HepG2 (cell line): ENCODE measurements at regions not wholly inside any gene's neighbourhood (a gene's known extent, or its start where the extent isn't known, plus 50 kb on each side); places are given as distances from the start of the nearest gene placed in this dataset.

ENCODE experiments used
- ATAC-seq: fragments of 200-7000 bp; cut with Tn5 transposase; 3 replicates; pipeline ENCODE4 v1.9.1; 2020; ENCODE audit warnings: mild to moderate bottlenecking, moderate library complexity
- BruUV-seq: library from RNA; stranded (reverse); fragments of 400-500 nt; replicated peaks from 2 replicates; lab custom pipeline; 2021; lab: Mats Ljungman, UMichigan
- CTCF ChIA-PET: fragments of 300-600 bp; formaldehyde crosslinking; extraction: SDS; loops from one replicate; lab custom pipeline; 2021; ENCODE audit warnings: low total read pairs, inconsistent platforms, low intra/inter-chr PET ratio; lab: Yijun Ruan, JAX
- POLR2A ChIA-PET: fragments of 350-600 bp; sonication (Branson Sonifier 250); formaldehyde crosslinking; loops from one replicate; lab custom pipeline; 2020; ENCODE audit warnings: antibody characterized with exemption, inconsistent platforms; lab: Yijun Ruan, JAX
- DNase-seq: peaks from one replicate; pipeline ENCODE4 v3.0.0-alpha.2; 2015; ENCODE audit warnings: low spot score
- FAIRE-seq: peaks from 3 replicates; lab custom pipeline; 2011; peaks lifted over from hg19 to GRCh38; lab: Jason Lieb, UNC
- H2AFZ ChIP-seq: one replicate; pipeline ENCODE4 v1.6.1; 2011; ENCODE audit warnings: low read length, inconsistent platforms
- H3K27ac ChIP-seq: fragments of 300-600 bp; 3 replicates; pipeline ENCODE4 v1.8.0; 2011; ENCODE audit warnings: mixed run types, mild to moderate bottlenecking, mixed read lengths, low read length, inconsistent platforms; ENCODE audit not compliant: insufficient read depth; ENCODE audit errors: extremely low read length
- H3K27me3 ChIP-seq, 2 experiments: fragments of 200-600 bp in 1 of 2; 2 replicates in 1 of 2; 3 replicates in 1 of 2; pipeline versions ENCODE4 v1.6.0 to v1.8.0; 2011; ENCODE audit warnings: low read length in 2 of 2, mild to moderate bottlenecking in 2 of 2, moderate library complexity in 2 of 2, inconsistent platforms in 1 of 2; ENCODE audit not compliant: insufficient read depth in 2 of 2, control insufficient read depth in 1 of 2
- H3K36me3 ChIP-seq, 2 experiments: fragments of 200-600 bp in 1 of 2; replicated peaks in 1 of 2; 2 replicates in 1 of 2; 3 replicates in 1 of 2; pipeline versions ENCODE4 v1.5.1 to v1.8.0; 2011; ENCODE audit warnings: low read length in 2 of 2, inconsistent platforms in 1 of 2; ENCODE audit not compliant: insufficient read depth in 2 of 2, control insufficient read depth in 1 of 2
- H3K4me1 ChIP-seq: 2 replicates; pipeline ENCODE4 v1.5.1; 2012; ENCODE audit warnings: low read length, inconsistent platforms; ENCODE audit not compliant: insufficient read depth
- H3K4me2 ChIP-seq: 2 replicates; pipeline ENCODE4 v1.6.0; 2011; ENCODE audit warnings: low read depth, low read length, inconsistent platforms
- H3K4me3 ChIP-seq, 3 experiments: fragments of 200-600 bp in 1 of 3; sonication (generic), shearing (Covaris generic) in 1 of 3; replicated peaks in 1 of 3; 2 replicates each; pipeline ENCODE4 v1.5.1; 2011 to 2016; ENCODE audit warnings: low read length in 3 of 3, inconsistent platforms in 2 of 3, low read depth in 2 of 3, mild to moderate bottlenecking in 2 of 3, control low read depth in 1 of 3, mixed read lengths in 1 of 3; ENCODE audit not compliant: insufficient read depth in 1 of 3
- H3K79me2 ChIP-seq: one replicate; pipeline ENCODE4 v1.6.1; 2011; ENCODE audit warnings: low read length, inconsistent platforms; ENCODE audit not compliant: insufficient read depth
- H3K9ac ChIP-seq: 2 replicates; pipeline ENCODE4 v1.6.0; 2011; ENCODE audit warnings: mild to moderate bottlenecking, low read depth, low read length, inconsistent platforms; ENCODE audit not compliant: insufficient read depth
- H3K9me3 ChIP-seq: 2 replicates; pipeline ENCODE4 v1.5.1; 2012; ENCODE audit warnings: mild to moderate bottlenecking, low read length
- H4K20me1 ChIP-seq: 2 replicates; pipeline ENCODE4 v1.6.0; 2011; ENCODE audit warnings: inconsistent platforms, mild to moderate bottlenecking, low read length, moderate library complexity; ENCODE audit not compliant: insufficient read depth
- PTBP1 ChIP-seq: fragments of 200-400 bp; formaldehyde crosslinking; IDR thresholded peaks from 2 replicates; pipeline ENCODE4 v1.6.1; 2018; ENCODE audit warnings: low read length, low read depth; ENCODE audit not compliant: poor library complexity, severe bottlenecking
- RFXAP ChIP-seq: sonication (generic); formaldehyde crosslinking; IDR thresholded peaks from 2 replicates; pipeline ENCODE4 v1.4.0; 2020; ENCODE audit warnings: missing genetic modification reagents, borderline replicate concordance
- TEF ChIP-seq: sonication (generic); formaldehyde crosslinking; IDR thresholded peaks from 2 replicates; pipeline ENCODE4 v1.5.0; 2020; ENCODE audit warnings: missing genetic modification reagents
- ZFP36L1 ChIP-seq: sonication (generic); formaldehyde crosslinking; IDR thresholded peaks from 2 replicates; pipeline ENCODE4 v1.8.0; 2022; ENCODE audit warnings: mild to moderate bottlenecking, missing genetic modification reagents, moderate library complexity
- WGBS: methylation state at CpG from one replicate; pipeline ENCODE4 v1.1.6; 2017; ENCODE audit warnings: low lambda C conversion rate; 5-methylcytosine and 5-hydroxymethylcytosine counted together
- in situ Hi-C: cut with HindIII; loops from 2 replicates; pipeline ENCODE4 v1.10.0; 2017; ENCODE audit warnings: low pct_unique_long_range_greater_than_20kb; ENCODE audit not compliant: extremely low pct_ligation_motif_present
- intact Hi-C: fragments of 100-400 bp; cut with micrococcal nuclease; formaldehyde crosslinking; loops from one replicate; pipeline ENCODE4 v1.10.0; 2022; ENCODE audit not compliant: unreplicated experiment

- in situ Hi-C loops (no loop called here), intact Hi-C loops (no loop called here)
- ATAC-seq (no peak), FAIRE-seq (no peak), DNase-seq (no peak)
- Histone ChIP-seq H2AFZ (no peak overlapping the region), H3K36me3 (no peaks in the 10 kb centered on the region), H3K4me1 (peaks cover 12% of the 10 kb centered on the region), H4K20me1 (no peaks in the 10 kb centered on the region), H3K9ac (no peak overlapping the region), H3K9me3 (no peaks in the 10 kb centered on the region), H3K27ac (no peak overlapping the region), H3K79me2 (no peaks in the 10 kb centered on the region), H3K27me3 (peaks cover 5 to 53% of the 10 kb centered on the region in 2 experiments; a peak in 4 of 5 replicates), H3K4me3 (no peak overlapping the region), H3K4me2 (no peak overlapping the region)
- CTCF ChIA-PET: no interaction called here
- POLR2A ChIA-PET: no interaction called here
- no peak for TF ChIP-seq PTBP1
- no peak for TF ChIP-seq TEF (CRISPR knock-in tag)
- TF ChIP-seq ZFP36L1 (CRISPR knock-in tag): no peak
- BruUV-seq: no TSS peak
- 6% methylated on average over 2 of the region's 2 CpGs for WGBS
Observed at GRCh38 chr20:59473742-59474141, 130.6 kb upstream of the PHACTR3 start.

- Histone ChIP-seq H3K27ac (no peak overlapping the region), H3K27me3 (peaks cover 6 to 45% of the 10 kb centered on the region in 2 experiments; a peak in 4 of 5 replicates), H3K4me1 (no peaks in the 10 kb centered on the region), H3K4me2 (no peak overlapping the region), H3K9me3 (no peaks in the 10 kb centered on the region), H4K20me1 (no peaks in the 10 kb centered on the region), H3K4me3 (no peak overlapping the region), H3K36me3 (no peaks in the 10 kb centered on the region), H2AFZ (no peak overlapping the region), H3K79me2 (no peaks in the 10 kb centered on the region), H3K9ac (no peak overlapping the region)
- in situ Hi-C loops: no loop called here
- CTCF ChIA-PET: no interaction called here
- BruUV-seq: no TSS peak
- POLR2A ChIA-PET: no interaction called here
- no peak for ATAC-seq
- no peak for FAIRE-seq
- WGBS: 30% methylated on average over 10 of the region's 10 CpGs
- DNase-seq: no peak
- intact Hi-C loops: no loop called here
- TF ChIP-seq RFXAP (CRISPR knock-in tag): no peak
Observed at GRCh38 chr20:59481067-59481466, 123.3 kb upstream of the PHACTR3 start.
